ENCODE measurements at regions not wholly inside any gene's neighbourhood (a gene's known extent, or its start where the extent isn't known, plus 50 kb on each side); places are given as distances from the start of the nearest gene placed in this dataset.
A peak's percentile ranks its signal among the peaks of the same experiment; 100 is the strongest.

GRCh38 chr4:62344915-62345314, 1144.8 kb downstream of the ADGRL3 start:
- H3K27me3 ChIP-seq (replicated peaks in 1 of 2; ENCODE audit: control insufficient read depth in 2 of 2, insufficient read depth in 2 of 2, low read length in 1 of 2): no peaks in the 10 kb centered on the region
- H3K9ac ChIP-seq (ENCODE audit: control insufficient read depth, insufficient read depth, low read length): no peak overlapping the region
- H4K20me1 ChIP-seq (ENCODE audit: control insufficient read depth, insufficient read depth): no peaks in the 10 kb centered on the region
- intact Hi-C loops (cut with micrococcal nuclease; ENCODE audit: unreplicated experiment) (no loop called here), in situ Hi-C loops (cut with MboI) (no loop called here)
- 19% methylated on average over 4 of the region's 4 CpGs for WGBS (ENCODE audit: insufficient coverage, insufficient replicate concordance, low lambda C conversion rate, missing lambda C conversion rate)
- no peaks in the 10 kb centered on the region for H3K9me3 ChIP-seq (replicated peaks; ENCODE audit: control insufficient read depth, insufficient read depth, low read length)
- TF ChIP-seq ATF7 (IDR thresholded peaks at IDR 0.05; ENCODE audit: low read depth): 0 out of 2 replicates have a peak, but pooled peaks have one; percentile 34
- TF ChIP-seq IRF4 (IDR thresholded peaks at IDR 0.05; ENCODE audit: low read depth, low read length): no peak
- no peak for TF ChIP-seq EP300 (IDR thresholded peaks at IDR 0.05; ENCODE audit: borderline replicate concordance in 1 of 2, control insufficient read depth in 1 of 2, low read depth in 2 of 2, low read length in 2 of 2)
- H3K4me2 ChIP-seq (ENCODE audit: control insufficient read depth, insufficient read depth): no peak overlapping the region
- CTCF ChIA-PET: interaction anchor here (0.6 to 1.1 kb wide), 2 partner anchors 21 to 41 kb away, joined by 3 read pairs; no protein-coding TSS in a partner anchor
- H3K36me3 ChIP-seq (ENCODE audit: control insufficient read depth in 2 of 2, insufficient read depth in 2 of 2, low read length in 1 of 2): no peaks in the 10 kb centered on the region
- ATAC-seq (peak; percentile 21; the same call in 1 of the 3 replicates), DNase-seq (ENCODE audit: low read depth, low spot score) (no peak), FAIRE-seq (no peak)
- H2AFZ ChIP-seq (ENCODE audit: control insufficient read depth, low read depth, low read length): no peak overlapping the region
- POLR2A ChIA-PET: no interaction called here
- H3K4me3 ChIP-seq: no peak overlapping the region
- H3K4me1 ChIP-seq (ENCODE audit: control insufficient read depth, insufficient read depth, low read length): no peaks in the 10 kb centered on the region
- SMC1A ChIA-PET (ENCODE audit: uncharacterized antibody, unreplicated experiment): interaction anchor here (0.6 to 2.1 kb wide), 12 partner anchors 14 to 93 kb away, joined by 3 to 6 read pairs (median 4); no protein-coding TSS in a partner anchor
- BruUV-seq (replicated peaks): no TSS peak
- no peaks in the 10 kb centered on the region for H3K79me2 ChIP-seq (ENCODE audit: control insufficient read depth, insufficient read depth, low read length)
- H3K27ac ChIP-seq (ENCODE audit: control insufficient read depth, insufficient read depth): no peak overlapping the region
- RAD21 ChIA-PET (ENCODE audit: unreplicated experiment): no interaction called here

- BruUV-seq (replicated peaks): no TSS peak
- FAIRE-seq (no peak), DNase-seq (ENCODE audit: low read depth, low spot score) (no peak), ATAC-seq (peak; percentile 91)
- Histone ChIP-seq H3K4me1 (ENCODE audit: control insufficient read depth, insufficient read depth, low read length) (no peaks in the 10 kb centered on the region), H3K27me3 (replicated peaks in 1 of 2; ENCODE audit: control insufficient read depth in 2 of 2, insufficient read depth in 2 of 2, low read length in 1 of 2) (no peaks in the 10 kb centered on the region), H4K20me1 (ENCODE audit: control insufficient read depth, insufficient read depth) (no peaks in the 10 kb centered on the region), H3K79me2 (ENCODE audit: control insufficient read depth, insufficient read depth, low read length) (no peaks in the 10 kb centered on the region), H3K9me3 (replicated peaks; ENCODE audit: control insufficient read depth, insufficient read depth, low read length) (no peaks in the 10 kb centered on the region), H3K36me3 (ENCODE audit: control insufficient read depth in 2 of 2, insufficient read depth in 2 of 2, low read length in 1 of 2) (no peaks in the 10 kb centered on the region), H3K27ac (ENCODE audit: control insufficient read depth, insufficient read depth) (no peak overlapping the region), H3K4me2 (ENCODE audit: control insufficient read depth, insufficient read depth) (no peak overlapping the region), H3K4me3 (no peak overlapping the region), H2AFZ (ENCODE audit: control insufficient read depth, low read depth, low read length) (no peak overlapping the region), H3K9ac (ENCODE audit: control insufficient read depth, insufficient read depth, low read length) (no peak overlapping the region)
- in situ Hi-C loops (cut with MboI): no loop called here
- ChIA-PET POLR2A (no interaction called here), RAD21 (ENCODE audit: unreplicated experiment) (no interaction called here), CTCF (interaction anchor here (0.6 to 1.1 kb wide), 2 partner anchors 21 to 41 kb away, joined by 3 read pairs; no protein-coding TSS in a partner anchor), SMC1A (ENCODE audit: uncharacterized antibody, unreplicated experiment) (interaction anchor here (0.6 to 2.1 kb wide), 13 partner anchors 13 to 180 kb away, joined by 3 to 6 read pairs (median 4); no protein-coding TSS in a partner anchor)
- intact Hi-C loops (cut with micrococcal nuclease; ENCODE audit: unreplicated experiment): no loop called here
- TF ChIP-seq SUZ12 (IDR thresholded peaks at IDR 0.05; ENCODE audit: unreplicated experiment) (no peak), RBBP5 (conservative IDR thresholded peaks at IDR 0.05) (no peak), SPI1 (IDR thresholded peaks at IDR 0.05; ENCODE audit: borderline replicate concordance, insufficient read depth, low read depth, low read length) (no peak), MYB (IDR thresholded peaks at IDR 0.05; ENCODE audit: borderline replicate concordance, low read depth, low read length) (no peak), IKZF1 (conservative IDR thresholded peaks at IDR 0.05) (0 out of 2 replicates have a peak, but pooled peaks have one; percentile 12), MTA3 (IDR thresholded peaks at IDR 0.05; ENCODE audit: borderline replicate concordance, low read length) (no peak), PAX5 (IDR thresholded peaks at IDR 0.05; ENCODE audit: borderline replicate concordance, low read depth, low read length) (no peak), NFYA (IDR thresholded peaks at IDR 0.05; ENCODE audit: borderline replicate concordance, low read depth, low read length) (no peak), EP300 (IDR thresholded peaks at IDR 0.05; ENCODE audit: borderline replicate concordance in 1 of 2, control insufficient read depth in 1 of 2, low read depth in 2 of 2, low read length in 2 of 2) (no peak), NBN (IDR thresholded peaks at IDR 0.05) (no peak), BHLHE40 (IDR thresholded peaks at IDR 0.05; ENCODE audit: borderline replicate concordance in 1 of 2, low read depth in 2 of 2, low read length in 1 of 2) (peak in 1 of 2 experiments; percentile 17; a peak in 1 of 4 replicates), HCFC1 (IDR thresholded peaks at IDR 0.05; ENCODE audit: low read length) (no peak), NFXL1 (IDR thresholded peaks at IDR 0.05; ENCODE audit: borderline replicate concordance) (no peak), MEF2B (IDR thresholded peaks at IDR 0.05; ENCODE audit: partially characterized antibody, poor library complexity, severe bottlenecking) (peak; percentile 56), MTA2 (IDR thresholded peaks at IDR 0.05; ENCODE audit: low read depth) (0 out of 2 replicates have a peak, but pooled peaks have one; percentile 20)
- TF ChIP-seq, protein P1, sequence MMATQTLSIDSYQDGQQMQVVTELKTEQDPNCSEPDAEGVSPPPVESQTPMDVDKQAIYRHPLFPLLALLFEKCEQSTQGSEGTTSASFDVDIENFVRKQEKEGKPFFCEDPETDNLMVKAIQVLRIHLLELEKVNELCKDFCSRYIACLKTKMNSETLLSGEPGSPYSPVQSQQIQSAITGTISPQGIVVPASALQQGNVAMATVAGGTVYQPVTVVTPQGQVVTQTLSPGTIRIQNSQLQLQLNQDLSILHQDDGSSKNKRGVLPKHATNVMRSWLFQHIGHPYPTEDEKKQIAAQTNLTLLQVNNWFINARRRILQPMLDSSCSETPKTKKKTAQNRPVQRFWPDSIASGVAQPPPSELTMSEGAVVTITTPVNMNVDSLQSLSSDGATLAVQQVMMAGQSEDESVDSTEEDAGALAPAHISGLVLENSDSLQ (IDR thresholded peaks at IDR 0.05): no peak
- WGBS (ENCODE audit: insufficient coverage, insufficient replicate concordance, low lambda C conversion rate, missing lambda C conversion rate): 0% methylated on average over 4 of the region's 4 CpGs
These were observed 1144.3 kb downstream of the ADGRL3 start for GRCh38 chr4:62344474-62344873.

Measured in GM12878 (cell line).